IPS DF 6.9 (cell line): ENCODE measurements at regions not wholly inside any gene's neighbourhood (a gene's known extent, or its start where the extent isn't known, plus 50 kb on each side); places are given as distances from the start of the nearest gene placed in this dataset.
"Not testable (repeated sequence)": the region's sequence is repeated elsewhere in the genome, so short reads cannot be mapped to it uniquely, and the experiment has no call there.

Experiments used
- DNase-seq: peaks from one replicate; pipeline ENCODE4 v3.0.0-alpha.2; 2013; ENCODE audit warnings: low read depth, low spot score
- H3K27ac ChIP-seq: one replicate; pipeline ENCODE4 v1.5.1; 2013; ENCODE audit warnings: low read length, control low read depth
- H3K27me3 ChIP-seq: 2 replicates; pipeline ENCODE4 v1.6.1; 2013; ENCODE audit warnings: mild to moderate bottlenecking, low read length; ENCODE audit not compliant: control insufficient read depth, insufficient read depth
- H3K36me3 ChIP-seq: 2 replicates; pipeline ENCODE4 v1.6.1; 2013; ENCODE audit warnings: low read length; ENCODE audit not compliant: control insufficient read depth, insufficient read depth
- H3K4me1 ChIP-seq: 2 replicates; pipeline ENCODE4 v1.6.1; 2013; ENCODE audit warnings: low read length; ENCODE audit not compliant: control insufficient read depth, insufficient read depth
- H3K4me3 ChIP-seq: 2 replicates; pipeline ENCODE4 v1.5.1; 2013; ENCODE audit warnings: mild to moderate bottlenecking, low read length
- H3K9me3 ChIP-seq: 2 replicates; pipeline ENCODE4 v1.6.1; 2013; ENCODE audit warnings: low read length, inconsistent platforms; ENCODE audit not compliant: control insufficient read depth, insufficient read depth
- WGBS: extraction: QIAGEN DNeasy Blood & Tissue Kit; methylation state at CpG from one replicate; pipeline ENCODE4 v1.1.7; 2013; ENCODE audit warnings: mixed read lengths, missing lambda C conversion rate; ENCODE audit not compliant: insufficient read length, insufficient coverage; 5-methylcytosine and 5-hydroxymethylcytosine counted together

- Histone ChIP-seq H3K36me3 (no peaks in the 10 kb centered on the region), H3K4me3 (no peak overlapping the region), H3K27ac (no peak overlapping the region), H3K9me3 (no peaks in the 10 kb centered on the region), H3K4me1 (no peaks in the 10 kb centered on the region), H3K27me3 (no peaks in the 10 kb centered on the region)
- no peak for DNase-seq
- WGBS: no CpG with 5 or more reads among the region's 2 CpGs
Measured at GRCh38 chr6:73984571-73985210, 288.7 kb downstream of the CD109 start.

GRCh38 chr6:73983367-73983766 lies 287.4 kb downstream of the CD109 start:
- Histone ChIP-seq H3K4me3 (no peak overlapping the region), H3K36me3 (no peaks in the 10 kb centered on the region), H3K4me1 (no peaks in the 10 kb centered on the region), H3K9me3 (no peaks in the 10 kb centered on the region), H3K27me3 (no peaks in the 10 kb centered on the region), H3K27ac (no peak overlapping the region)
- DNase-seq: no peak
- WGBS: no CpG with 5 or more reads among the region's 2 CpGs

- H3K27me3 ChIP-seq: no peaks in the 10 kb centered on the region
- no peak for DNase-seq
- no peak overlapping the region for H3K27ac ChIP-seq
- H3K4me1 ChIP-seq: no peaks in the 10 kb centered on the region
- no peaks in the 10 kb centered on the region for H3K36me3 ChIP-seq
- no peak overlapping the region for H3K4me3 ChIP-seq
- no peaks in the 10 kb centered on the region for H3K9me3 ChIP-seq
Measured at GRCh38 chr6:73980096-73980495, 284.1 kb downstream of the CD109 start.

GRCh38 chr6:73978330-73978729 lies 282.3 kb downstream of the CD109 start:
- no peak for DNase-seq
- Histone ChIP-seq H3K4me3 (no peak overlapping the region), H3K9me3 (no peaks in the 10 kb centered on the region), H3K27ac (no peak overlapping the region), H3K36me3 (no peaks in the 10 kb centered on the region), H3K27me3 (no peaks in the 10 kb centered on the region), H3K4me1 (no peaks in the 10 kb centered on the region)
- WGBS: no CpG with 5 or more reads among the region's 2 CpGs

GRCh38 chr6:73972518-73972917 lies 276.5 kb downstream of the CD109 start:
- H3K27ac ChIP-seq, H3K9me3 ChIP-seq, DNase-seq, H3K27me3 ChIP-seq, H3K36me3 ChIP-seq, H3K4me3 ChIP-seq, H3K4me1 ChIP-seq: not testable (repeated sequence)
- no CpG with 5 or more reads among the region's 7 CpGs for WGBS

- peak; percentile 13 for DNase-seq
- H3K4me1 ChIP-seq: no peaks in the 10 kb centered on the region
- no peaks in the 10 kb centered on the region for H3K36me3 ChIP-seq
- H3K4me3 ChIP-seq: no peak overlapping the region
- H3K27me3 ChIP-seq: no peaks in the 10 kb centered on the region
- H3K27ac ChIP-seq: no peak overlapping the region
- WGBS: no CpG with 5 or more reads among the region's 7 CpGs
- no peaks in the 10 kb centered on the region for H3K9me3 ChIP-seq
Measured at GRCh38 chr6:73969971-73970970, 274.3 kb downstream of the CD109 start.

GRCh38 chr6:73968221-73968757 lies 272.3 kb downstream of the CD109 start:
- Histone ChIP-seq H3K4me1 (no peaks in the 10 kb centered on the region), H3K9me3 (no peaks in the 10 kb centered on the region), H3K27ac (no peak overlapping the region), H3K27me3 (no peaks in the 10 kb centered on the region), H3K36me3 (no peaks in the 10 kb centered on the region), H3K4me3 (no peak overlapping the region)
- WGBS: no CpG with 5 or more reads among the region's 2 CpGs
- no peak for DNase-seq

GRCh38 chr6:73965539-73966029 lies 269.6 kb downstream of the CD109 start:
- H3K9me3 ChIP-seq: no peaks in the 10 kb centered on the region
- H3K27me3 ChIP-seq: no peaks in the 10 kb centered on the region
- H3K4me3 ChIP-seq: no peak overlapping the region
- no CpG with 5 or more reads among the region's 1 CpG for WGBS
- no peaks in the 10 kb centered on the region for H3K4me1 ChIP-seq
- no peak overlapping the region for H3K27ac ChIP-seq
- DNase-seq: no peak
- no peaks in the 10 kb centered on the region for H3K36me3 ChIP-seq

- no peaks in the 10 kb centered on the region for H3K36me3 ChIP-seq
- no peak for DNase-seq
- no peak overlapping the region for H3K27ac ChIP-seq
- H3K4me1 ChIP-seq: no peaks in the 10 kb centered on the region
- no CpG with 5 or more reads among the region's 2 CpGs for WGBS
- no peaks in the 10 kb centered on the region for H3K27me3 ChIP-seq
- no peak overlapping the region for H3K4me3 ChIP-seq
- no peaks in the 10 kb centered on the region for H3K9me3 ChIP-seq
Measured at GRCh38 chr6:73964241-73964854, 268.3 kb downstream of the CD109 start.

- H3K4me1 ChIP-seq: no peaks in the 10 kb centered on the region
- WGBS: no CpG with 5 or more reads among the region's 3 CpGs
- no peak overlapping the region for H3K4me3 ChIP-seq
- no peaks in the 10 kb centered on the region for H3K27me3 ChIP-seq
- H3K27ac ChIP-seq: no peak overlapping the region
- DNase-seq: no peak
- H3K36me3 ChIP-seq: no peaks in the 10 kb centered on the region
- H3K9me3 ChIP-seq: no peaks in the 10 kb centered on the region
Measured at GRCh38 chr6:73962884-73963283, 266.9 kb downstream of the CD109 start.
